ENCODE measurements at regions not wholly inside any gene's neighbourhood (a gene's known extent, or its start where the extent isn't known, plus 50 kb on each side); places are given as distances from the start of the nearest gene placed in this dataset.
A peak's percentile ranks its signal among the peaks of the same experiment; 100 is the strongest.
"Not testable (repeated sequence)": the region's sequence is repeated elsewhere in the genome, so short reads cannot be mapped to it uniquely, and the experiment has no call there.

- DNase-seq (ENCODE audit: low read depth) = no peak
These were observed 74.0 kb downstream of the MAB21L3 start for GRCh38 chr1:116185161-116185701.

- no peak for DNase-seq (ENCODE audit: low read depth)
These were observed 78.3 kb downstream of the MAB21L3 start for GRCh38 chr1:116189481-116189880.

- DNase-seq (ENCODE audit: low read depth) = no peak
These were observed 80.1 kb downstream of the MAB21L3 start for GRCh38 chr1:116191294-116191693.

- no peak for DNase-seq (ENCODE audit: low read depth)
These were observed 82.6 kb downstream of the MAB21L3 start for GRCh38 chr1:116193768-116194167.

GRCh38 chr1:116194568-116194967, 83.4 kb downstream of the MAB21L3 start:
- no peak for DNase-seq (ENCODE audit: low read depth)

GRCh38 chr1:116195077-116195868, 84.1 kb downstream of the MAB21L3 start:
- DNase-seq (ENCODE audit: low read depth) = no peak

GRCh38 chr1:116200343-116200742, 89.1 kb downstream of the MAB21L3 start:
- DNase-seq (ENCODE audit: low read depth) = not testable (repeated sequence)

GRCh38 chr1:116201911-116202310, 90.7 kb downstream of the MAB21L3 start:
- no peak for DNase-seq (ENCODE audit: low read depth)

GRCh38 chr1:116203181-116203723, 92.1 kb downstream of the MAB21L3 start:
- no peak for DNase-seq (ENCODE audit: low read depth)

GRCh38 chr1:116203920-116204319, 92.7 kb downstream of the MAB21L3 start:
- no peak for DNase-seq (ENCODE audit: low read depth)

- no peak for DNase-seq (ENCODE audit: low read depth)
These were observed 94.9 kb downstream of the MAB21L3 start for GRCh38 chr1:116205941-116206679.

- no peak for DNase-seq (ENCODE audit: low read depth)
These were observed 96.0 kb downstream of the MAB21L3 start for GRCh38 chr1:116207126-116207735.

- no peak for DNase-seq (ENCODE audit: low read depth)
These were observed 96.9 kb downstream of the MAB21L3 start for GRCh38 chr1:116208136-116208535.

GRCh38 chr1:116211294-116211693, 100.1 kb downstream of the MAB21L3 start:
- DNase-seq (ENCODE audit: low read depth) = no peak

GRCh38 chr1:116218922-116219321, 107.7 kb downstream of the MAB21L3 start:
- DNase-seq (ENCODE audit: low read depth) = peak; percentile 9

- no peak for DNase-seq (ENCODE audit: low read depth)
These were observed 108.6 kb downstream of the MAB21L3 start for GRCh38 chr1:116219651-116220434.

- no peak for DNase-seq (ENCODE audit: low read depth)
These were observed 112.9 kb downstream of the MAB21L3 start for GRCh38 chr1:116224111-116224510.

GRCh38 chr1:116224561-116224960, 113.4 kb downstream of the MAB21L3 start:
- DNase-seq (ENCODE audit: low read depth) = no peak

- DNase-seq (ENCODE audit: low read depth) = peak; percentile 57
These were observed 114.8 kb downstream of the MAB21L3 start for GRCh38 chr1:116226017-116226416.

- DNase-seq (ENCODE audit: low read depth) = no peak
These were observed 117.3 kb downstream of the MAB21L3 start for GRCh38 chr1:116228511-116228910.

- no peak for DNase-seq (ENCODE audit: low read depth)
These were observed 119.5 kb downstream of the MAB21L3 start for GRCh38 chr1:116230712-116231111.

All from myocyte (in vitro differentiated cells).